ENCODE measurements at regions not wholly inside any gene's neighbourhood (a gene's known extent, or its start where the extent isn't known, plus 50 kb on each side); places are given as distances from the start of the nearest gene placed in this dataset.

GRCh38 chr1:29657816-29658215 lies 421.5 kb downstream of the PTPRU start:
- no peaks in the 10 kb centered on the region for H3K4me1 ChIP-seq (ENCODE audit: control insufficient read depth in 4 of 4, insufficient read depth in 4 of 4, low read length in 3 of 4)
- no peak overlapping the region for H3K9ac ChIP-seq (ENCODE audit: low read depth in 1 of 2, low read length in 2 of 2)
- no peak for DNase-seq (ENCODE audit: low spot score)
- H3K27me3 ChIP-seq (ENCODE audit: control insufficient read depth in 4 of 4, insufficient read depth in 4 of 4, low read length in 3 of 4), result peaks cover 0 to 8% (median 0%) of the 10 kb centered on the region in 4 donors
- TF ChIP-seq FOXA1 (IDR thresholded peaks at IDR 0.05) (no peak), NR2F2 (IDR thresholded peaks at IDR 0.05) (no peak), CTCF (IDR thresholded peaks at IDR 0.05; ENCODE audit: low read depth, low read length, missing input control) (no peak), EGR1 (IDR thresholded peaks at IDR 0.05; ENCODE audit: low read depth in 2 of 2) (no peak), SP1 (IDR thresholded peaks at IDR 0.05) (no peak)
- no peaks in the 10 kb centered on the region for H3K36me3 ChIP-seq (ENCODE audit: control insufficient read depth in 4 of 4, insufficient read depth in 3 of 4, low read depth in 1 of 4, low read length in 3 of 4)
- WGBS, result 74% methylated on average over 2 of the region's 2 CpGs
- H3K27ac ChIP-seq (ENCODE audit: low read depth in 1 of 2, low read length in 2 of 2), result no peak overlapping the region
- no peak overlapping the region for H3K4me3 ChIP-seq (ENCODE audit: low read depth in 1 of 3, low read length in 3 of 3)
- H3K9me3 ChIP-seq (ENCODE audit: control insufficient read depth in 4 of 4, low read length in 3 of 4), result peaks cover 2 to 13% (median 5%) of the 10 kb centered on the region in 4 donors

DNA sequence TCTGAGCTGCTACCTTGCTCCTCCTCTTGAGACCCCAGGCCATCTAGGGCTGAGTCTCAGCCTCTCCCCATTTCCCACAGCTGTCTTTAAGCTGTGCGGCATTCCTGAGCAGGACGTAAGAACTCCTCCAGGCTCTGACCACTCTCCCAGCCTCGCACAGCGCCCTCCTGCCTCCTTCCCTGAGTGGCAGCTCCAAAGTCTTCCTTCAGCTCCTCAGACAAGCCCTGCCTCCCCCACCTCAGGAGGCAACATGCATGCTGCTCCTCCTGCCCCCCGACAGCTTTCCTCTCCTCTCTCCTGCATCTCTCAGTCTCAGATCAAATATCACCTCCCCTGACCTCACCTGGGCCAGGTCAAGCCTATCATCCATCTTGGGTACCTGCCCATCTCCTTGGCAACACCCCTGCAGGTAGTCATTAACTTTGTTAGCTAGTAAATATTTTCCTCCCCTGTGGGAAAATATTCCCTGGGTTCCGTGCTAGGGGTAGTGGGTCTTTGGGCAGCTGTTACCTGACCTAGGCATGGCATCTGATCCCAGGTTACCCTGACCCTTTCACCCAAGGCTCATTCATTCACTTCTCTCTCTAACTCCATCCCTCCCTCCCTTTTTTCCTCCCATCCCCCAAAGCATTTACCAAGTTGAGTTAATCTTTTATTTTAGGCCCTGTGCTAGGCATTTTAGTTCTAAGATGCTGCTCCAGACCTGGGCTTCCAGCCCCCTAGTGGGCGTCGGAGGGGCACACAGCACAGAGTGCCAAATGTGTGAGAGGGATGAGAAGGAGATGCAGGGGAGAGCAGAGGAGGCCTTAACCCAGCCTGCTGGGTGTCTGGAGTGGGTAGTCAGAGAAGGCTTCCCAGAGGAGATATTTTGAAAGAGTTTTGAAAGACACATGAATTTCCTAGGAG lies 419.9 kb downstream of the PTPRU start:
- no peak for DNase-seq (ENCODE audit: low spot score)
- Histone ChIP-seq H3K4me3 (ENCODE audit: low read depth in 1 of 3, low read length in 3 of 3) (no peak overlapping the region), H3K4me1 (ENCODE audit: control insufficient read depth in 4 of 4, insufficient read depth in 4 of 4, low read length in 3 of 4) (no peaks in the 10 kb centered on the region), H3K9me3 (ENCODE audit: control insufficient read depth in 4 of 4, low read length in 3 of 4) (peaks cover 0 to 9% (median under 1%) of the 10 kb centered on the region in 4 donors), H3K9ac (ENCODE audit: low read depth in 1 of 2, low read length in 2 of 2) (no peak overlapping the region), H3K27me3 (ENCODE audit: control insufficient read depth in 4 of 4, insufficient read depth in 4 of 4, low read length in 3 of 4) (peaks cover 0 to 8% (median 0%) of the 10 kb centered on the region in 4 donors), H3K36me3 (ENCODE audit: control insufficient read depth in 4 of 4, insufficient read depth in 3 of 4, low read depth in 1 of 4, low read length in 3 of 4) (no peaks in the 10 kb centered on the region), H3K27ac (ENCODE audit: low read depth in 1 of 2, low read length in 2 of 2) (no peak overlapping the region)
- WGBS, result 27% methylated on average over 8 of the region's 8 CpGs
- no peak for TF ChIP-seq MAX (IDR thresholded peaks at IDR 0.05)
- TF ChIP-seq HNF4A (conservative IDR thresholded peaks at IDR 0.05), result no peak
- TF ChIP-seq RAD21 (IDR thresholded peaks at IDR 0.05), result peak in 1 of 2 donors; percentile 9
- TF ChIP-seq GABPA (IDR thresholded peaks at IDR 0.05 in 1 of 2, conservative IDR thresholded peaks at IDR 0.05 in 1 of 2), result no peak

GRCh38 chr1:29655145-29655544 lies 418.8 kb downstream of the PTPRU start:
- DNase-seq (ENCODE audit: low spot score), result no peak
- 80% methylated on average over 5 of the region's 5 CpGs for WGBS
- Histone ChIP-seq H3K36me3 (ENCODE audit: control insufficient read depth in 4 of 4, insufficient read depth in 3 of 4, low read depth in 1 of 4, low read length in 3 of 4) (no peaks in the 10 kb centered on the region), H3K4me3 (ENCODE audit: low read depth in 1 of 3, low read length in 3 of 3) (no peak overlapping the region), H3K4me1 (ENCODE audit: control insufficient read depth in 4 of 4, insufficient read depth in 4 of 4, low read length in 3 of 4) (no peaks in the 10 kb centered on the region), H3K9ac (ENCODE audit: low read depth in 1 of 2, low read length in 2 of 2) (no peak overlapping the region), H3K27ac (ENCODE audit: low read depth in 1 of 2, low read length in 2 of 2) (no peak overlapping the region), H3K27me3 (ENCODE audit: control insufficient read depth in 4 of 4, insufficient read depth in 4 of 4, low read length in 3 of 4) (peaks cover 0 to 8% (median 0%) of the 10 kb centered on the region in 4 donors), H3K9me3 (ENCODE audit: control insufficient read depth in 4 of 4, low read length in 3 of 4) (peaks cover 0 to 9% (median under 1%) of the 10 kb centered on the region in 4 donors)
- TF ChIP-seq HNF4A (conservative IDR thresholded peaks at IDR 0.05) (no peak), NR2F2 (IDR thresholded peaks at IDR 0.05) (no peak), MAX (IDR thresholded peaks at IDR 0.05) (no peak), RAD21 (IDR thresholded peaks at IDR 0.05) (no peak), HNF4G (IDR thresholded peaks at IDR 0.05) (no peak), JUND (IDR thresholded peaks at IDR 0.05) (no peak), YY1 (IDR thresholded peaks at IDR 0.05) (no peak), CTCF (IDR thresholded peaks at IDR 0.05; ENCODE audit: low read depth, low read length, missing input control) (no peak), REST (IDR thresholded peaks at IDR 0.05) (no peak), FOXA2 (IDR thresholded peaks at IDR 0.05) (no peak)
- TF ChIP-seq, protein P1, sequence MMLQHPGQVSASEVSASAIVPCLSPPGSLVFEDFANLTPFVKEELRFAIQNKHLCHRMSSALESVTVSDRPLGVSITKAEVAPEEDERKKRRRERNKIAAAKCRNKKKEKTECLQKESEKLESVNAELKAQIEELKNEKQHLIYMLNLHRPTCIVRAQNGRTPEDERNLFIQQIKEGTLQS (IDR thresholded peaks at IDR 0.05), result no peak
- TF ChIP-seq, protein P2, sequence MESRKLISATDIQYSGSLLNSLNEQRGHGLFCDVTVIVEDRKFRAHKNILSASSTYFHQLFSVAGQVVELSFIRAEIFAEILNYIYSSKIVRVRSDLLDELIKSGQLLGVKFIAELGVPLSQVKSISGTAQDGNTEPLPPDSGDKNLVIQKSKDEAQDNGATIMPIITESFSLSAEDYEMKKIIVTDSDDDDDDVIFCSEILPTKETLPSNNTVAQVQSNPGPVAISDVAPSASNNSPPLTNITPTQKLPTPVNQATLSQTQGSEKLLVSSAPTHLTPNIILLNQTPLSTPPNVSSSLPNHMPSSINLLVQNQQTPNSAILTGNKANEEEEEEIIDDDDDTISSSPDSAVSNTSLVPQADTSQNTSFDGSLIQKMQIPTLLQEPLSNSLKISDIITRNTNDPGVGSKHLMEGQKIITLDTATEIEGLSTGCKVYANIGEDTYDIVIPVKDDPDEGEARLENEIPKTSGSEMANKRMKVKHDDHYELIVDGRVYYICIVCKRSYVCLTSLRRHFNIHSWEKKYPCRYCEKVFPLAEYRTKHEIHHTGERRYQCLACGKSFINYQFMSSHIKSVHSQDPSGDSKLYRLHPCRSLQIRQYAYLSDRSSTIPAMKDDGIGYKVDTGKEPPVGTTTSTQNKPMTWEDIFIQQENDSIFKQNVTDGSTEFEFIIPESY (IDR thresholded peaks at IDR 0.05), result no peak
